ENCODE measurements at regions not wholly inside any gene's neighbourhood (a gene's known extent, or its start where the extent isn't known, plus 50 kb on each side); places are given as distances from the start of the nearest gene placed in this dataset.

- Histone ChIP-seq H3K4me1 (ENCODE audit: insufficient read depth, insufficient read length) (peaks cover 3% of the 10 kb centered on the region), H3K36me3 (ENCODE audit: insufficient read depth, insufficient read length, low read length) (no peaks in the 10 kb centered on the region), H3K27me3 (ENCODE audit: insufficient read depth, insufficient read length) (peaks cover 67% of the 10 kb centered on the region), H3K9ac (ENCODE audit: insufficient read length, low read depth) (no peak overlapping the region), H3K4me3 (ENCODE audit: insufficient read length, low read depth) (no peak overlapping the region), H3K9me3 (ENCODE audit: insufficient read depth, low read length) (peaks cover 12% of the 10 kb centered on the region; the same call in 1 of the 2 replicates)
- TF ChIP-seq ZNF274 (IDR thresholded peaks at IDR 0.05; ENCODE audit: low read depth, low read length) (no peak), YY1 (IDR thresholded peaks at IDR 0.05; ENCODE audit: insufficient read depth, insufficient read length) (no peak), SUZ12 (IDR thresholded peaks at IDR 0.05; ENCODE audit: extremely low read depth, insufficient read depth, insufficient read length) (no peak)
- DNase-seq (ENCODE audit: low read depth, low spot score): no peak
Measured at GRCh38 chr16:35311475-35311874, 1852.1 kb downstream of the TP53TG3F start.

DNA sequence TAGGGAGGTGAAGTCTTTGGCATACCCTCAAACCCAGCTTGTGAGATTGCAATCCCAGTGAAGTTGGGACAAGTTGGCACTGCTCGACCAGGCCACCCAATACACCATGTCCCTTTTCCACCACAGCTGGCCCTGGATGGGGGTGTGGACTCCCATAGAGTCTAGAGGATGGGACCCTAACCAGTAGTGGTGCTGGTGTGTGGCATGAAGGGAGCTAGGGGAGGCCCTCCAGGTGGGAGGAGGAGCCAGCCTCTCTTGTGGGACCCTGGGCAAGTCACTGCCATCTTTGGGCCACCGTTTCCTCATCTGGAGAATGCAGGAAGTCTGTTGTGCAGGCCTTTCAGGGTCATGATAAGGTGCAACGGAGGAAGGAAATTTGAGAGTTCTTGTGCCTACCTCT, 1854.9 kb downstream of the TP53TG3F start:
- Histone ChIP-seq H3K36me3 (ENCODE audit: insufficient read depth, insufficient read length, low read length) (no peaks in the 10 kb centered on the region), H3K27me3 (ENCODE audit: insufficient read depth, insufficient read length) (peaks cover 72% of the 10 kb centered on the region), H3K9me3 (ENCODE audit: insufficient read depth, low read length) (peaks cover 12% of the 10 kb centered on the region; the same call in 1 of the 2 replicates), H3K9ac (ENCODE audit: insufficient read length, low read depth) (no peak overlapping the region), H3K4me3 (ENCODE audit: insufficient read length, low read depth) (no peak overlapping the region), H3K4me1 (ENCODE audit: insufficient read depth, insufficient read length) (peaks cover 3% of the 10 kb centered on the region)
- DNase-seq (ENCODE audit: low read depth, low spot score): no peak
- TF ChIP-seq YY1 (IDR thresholded peaks at IDR 0.05; ENCODE audit: insufficient read depth, insufficient read length): no peak
- TF ChIP-seq SUZ12 (IDR thresholded peaks at IDR 0.05; ENCODE audit: extremely low read depth, insufficient read depth, insufficient read length): no peak
- TF ChIP-seq ZNF274 (IDR thresholded peaks at IDR 0.05; ENCODE audit: low read depth, low read length): no peak

GRCh38 chr16:35319536-35320192, 1860.3 kb downstream of the TP53TG3F start:
- peaks cover 3% of the 10 kb centered on the region for H3K4me1 ChIP-seq (ENCODE audit: insufficient read depth, insufficient read length)
- no peak overlapping the region for H3K9ac ChIP-seq (ENCODE audit: insufficient read length, low read depth)
- no peak for DNase-seq (ENCODE audit: low read depth, low spot score)
- TF ChIP-seq ZNF274 (IDR thresholded peaks at IDR 0.05; ENCODE audit: low read depth, low read length) (no peak), SUZ12 (IDR thresholded peaks at IDR 0.05; ENCODE audit: extremely low read depth, insufficient read depth, insufficient read length) (no peak), YY1 (IDR thresholded peaks at IDR 0.05; ENCODE audit: insufficient read depth, insufficient read length) (no peak)
- no peaks in the 10 kb centered on the region for H3K9me3 ChIP-seq (ENCODE audit: insufficient read depth, low read length)
- H3K4me3 ChIP-seq (ENCODE audit: insufficient read length, low read depth): no peak overlapping the region
- peaks cover 41% of the 10 kb centered on the region for H3K27me3 ChIP-seq (ENCODE audit: insufficient read depth, insufficient read length)
- H3K36me3 ChIP-seq (ENCODE audit: insufficient read depth, insufficient read length, low read length): no peaks in the 10 kb centered on the region

DNA sequence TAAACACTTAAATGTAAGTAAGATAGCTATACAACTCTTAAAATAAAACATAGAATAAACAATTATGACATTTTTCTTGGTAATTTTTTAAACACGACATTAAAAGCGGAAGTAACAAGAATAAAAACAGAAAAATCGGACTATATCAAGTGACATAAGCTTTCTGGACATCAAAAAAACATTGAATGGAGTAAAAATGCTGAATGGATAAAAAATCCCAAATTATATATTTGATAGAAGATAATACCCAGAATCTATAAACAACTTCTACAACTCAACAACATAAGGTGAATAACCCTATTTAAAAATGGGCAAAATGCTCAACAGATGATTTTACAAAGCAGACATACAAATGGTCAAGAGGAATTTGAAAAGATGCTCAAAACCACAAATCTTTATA, 1866.5 kb downstream of the TP53TG3F start:
- no peak for DNase-seq (ENCODE audit: low read depth, low spot score)
- Histone ChIP-seq H3K27me3 (ENCODE audit: insufficient read depth, insufficient read length) (peaks cover 38% of the 10 kb centered on the region), H3K36me3 (ENCODE audit: insufficient read depth, insufficient read length, low read length) (no peaks in the 10 kb centered on the region), H3K9me3 (ENCODE audit: insufficient read depth, low read length) (no peaks in the 10 kb centered on the region), H3K4me3 (ENCODE audit: insufficient read length, low read depth) (no peak overlapping the region), H3K4me1 (ENCODE audit: insufficient read depth, insufficient read length) (no peaks in the 10 kb centered on the region), H3K9ac (ENCODE audit: insufficient read length, low read depth) (no peak overlapping the region)
- no peak for TF ChIP-seq SUZ12 (IDR thresholded peaks at IDR 0.05; ENCODE audit: extremely low read depth, insufficient read depth, insufficient read length)
- no peak for TF ChIP-seq YY1 (IDR thresholded peaks at IDR 0.05; ENCODE audit: insufficient read depth, insufficient read length)
- no peak for TF ChIP-seq ZNF274 (IDR thresholded peaks at IDR 0.05; ENCODE audit: low read depth, low read length)

DNA sequence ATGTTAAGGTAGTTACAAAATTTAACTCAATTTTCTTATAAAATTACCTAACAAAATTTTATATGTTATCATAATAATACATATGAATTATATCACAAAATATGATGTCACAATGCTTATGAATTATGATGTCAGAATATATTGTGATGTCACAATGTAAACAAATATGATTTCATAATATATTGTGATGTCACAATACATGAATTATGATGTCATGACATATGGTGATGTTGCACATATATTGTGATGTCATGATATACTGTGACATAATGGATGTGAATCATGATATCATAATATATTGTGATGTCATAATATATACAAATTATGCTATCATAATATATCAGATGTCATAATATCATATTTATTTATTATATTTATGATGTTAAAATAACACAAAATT, 1879.9 kb downstream of the TP53TG3F start:
- no peak overlapping the region for H3K4me3 ChIP-seq (ENCODE audit: insufficient read length, low read depth)

GRCh38 chr16:35342012-35342411, 1882.6 kb downstream of the TP53TG3F start:
- Histone ChIP-seq H3K9ac (ENCODE audit: insufficient read length, low read depth) (no peak overlapping the region), H3K36me3 (ENCODE audit: insufficient read depth, insufficient read length, low read length) (no peaks in the 10 kb centered on the region), H3K4me1 (ENCODE audit: insufficient read depth, insufficient read length) (no peaks in the 10 kb centered on the region), H3K27me3 (ENCODE audit: insufficient read depth, insufficient read length) (peaks cover 5% of the 10 kb centered on the region), H3K4me3 (ENCODE audit: insufficient read length, low read depth) (no peak overlapping the region), H3K9me3 (ENCODE audit: insufficient read depth, low read length) (no peaks in the 10 kb centered on the region)
- no peak for DNase-seq (ENCODE audit: low read depth, low spot score)
- TF ChIP-seq ZNF274 (IDR thresholded peaks at IDR 0.05; ENCODE audit: low read depth, low read length): no peak
- no peak for TF ChIP-seq YY1 (IDR thresholded peaks at IDR 0.05; ENCODE audit: insufficient read depth, insufficient read length)
- TF ChIP-seq SUZ12 (IDR thresholded peaks at IDR 0.05; ENCODE audit: extremely low read depth, insufficient read depth, insufficient read length): no peak

More for the DNA sequence above, 1879.9 kb downstream of the TP53TG3F start:
- Histone ChIP-seq H3K27me3 (ENCODE audit: insufficient read depth, insufficient read length) (peaks cover 22% of the 10 kb centered on the region), H3K4me1 (ENCODE audit: insufficient read depth, insufficient read length) (no peaks in the 10 kb centered on the region), H3K9me3 (ENCODE audit: insufficient read depth, low read length) (no peaks in the 10 kb centered on the region), H3K36me3 (ENCODE audit: insufficient read depth, insufficient read length, low read length) (no peaks in the 10 kb centered on the region), H3K9ac (ENCODE audit: insufficient read length, low read depth) (no peak overlapping the region)
- TF ChIP-seq SUZ12 (IDR thresholded peaks at IDR 0.05; ENCODE audit: extremely low read depth, insufficient read depth, insufficient read length): no peak
- no peak for TF ChIP-seq ZNF274 (IDR thresholded peaks at IDR 0.05; ENCODE audit: low read depth, low read length)
- no peak for TF ChIP-seq YY1 (IDR thresholded peaks at IDR 0.05; ENCODE audit: insufficient read depth, insufficient read length)
- DNase-seq (ENCODE audit: low read depth, low spot score): no peak

- Histone ChIP-seq H3K36me3 (ENCODE audit: insufficient read depth, insufficient read length, low read length) (no peaks in the 10 kb centered on the region), H3K4me3 (ENCODE audit: insufficient read length, low read depth) (no peak overlapping the region), H3K4me1 (ENCODE audit: insufficient read depth, insufficient read length) (no peaks in the 10 kb centered on the region), H3K27me3 (ENCODE audit: insufficient read depth, insufficient read length) (peaks cover 6% of the 10 kb centered on the region), H3K9ac (ENCODE audit: insufficient read length, low read depth) (no peak overlapping the region), H3K9me3 (ENCODE audit: insufficient read depth, low read length) (no peaks in the 10 kb centered on the region)
- no peak for DNase-seq (ENCODE audit: low read depth, low spot score)
- TF ChIP-seq YY1 (IDR thresholded peaks at IDR 0.05; ENCODE audit: insufficient read depth, insufficient read length) (no peak), ZNF274 (IDR thresholded peaks at IDR 0.05; ENCODE audit: low read depth, low read length) (no peak), SUZ12 (IDR thresholded peaks at IDR 0.05; ENCODE audit: extremely low read depth, insufficient read depth, insufficient read length) (no peak)
Measured at GRCh38 chr16:35344012-35344762, 1884.8 kb downstream of the TP53TG3F start.

All from NT2/D1 (cell line).